H1 (cell line): ENCODE measurements at regions not wholly inside any gene's neighbourhood (a gene's known extent, or its start where the extent isn't known, plus 50 kb on each side); places are given as distances from the start of the nearest gene placed in this dataset.

ENCODE experiments used
- CTCF ChIA-PET: fragments of 300-600 bp; sonication (Branson Sonifier 250); formaldehyde crosslinking; loops from one replicate; lab custom pipeline; 2021; ENCODE audit not compliant: partially characterized antibody; lab: Charles Lee
- POLR2A ChIA-PET: fragments of 300-600 bp; sonication (Branson Sonifier 250); formaldehyde crosslinking; loops from one replicate; lab custom pipeline; 2021; ENCODE audit warnings: inconsistent platforms; ENCODE audit not compliant: partially characterized antibody; lab: Charles Lee
- DNase-seq, 2 experiments: peaks; one replicate each; pipeline versions ENCODE4 v3.0.0 to v3.0.0-alpha.2; 2010 to 2022; ENCODE audit warnings: low spot score in 2 of 2, low read depth in 1 of 2, mixed read lengths in 1 of 2
- FAIRE-seq: peaks from 2 replicates; lab custom pipeline; 2011; peaks lifted over from hg19 to GRCh38; lab: Jason Lieb, UNC
- H2AFZ ChIP-seq: 2 replicates; pipeline ENCODE4 v1.8.1; 2012; ENCODE audit warnings: low read length, inconsistent platforms
- H2AK5ac ChIP-seq: 2 replicates; pipeline ENCODE4 v1.6.1; 2013; ENCODE audit warnings: low read depth, low read length
- H2BK120ac ChIP-seq: replicated peaks from 2 replicates; pipeline ENCODE3; 2013; ENCODE audit warnings: low read depth, low read length, inconsistent platforms
- H2BK12ac ChIP-seq: 2 replicates; pipeline ENCODE4 v1.6.1; 2013; ENCODE audit warnings: low read depth, low read length
- H2BK15ac ChIP-seq: 2 replicates; pipeline ENCODE4 v1.6.1; 2013; ENCODE audit warnings: low read length
- H2BK20ac ChIP-seq: 2 replicates; pipeline ENCODE4 v1.6.1; 2013; ENCODE audit warnings: low read length
- H2BK5ac ChIP-seq: 2 replicates; pipeline ENCODE4 v1.6.1; 2013; ENCODE audit warnings: low read depth, low read length
- H3K14ac ChIP-seq: 2 replicates; pipeline ENCODE4 v1.6.1; 2013; ENCODE audit warnings: inconsistent platforms; ENCODE audit not compliant: insufficient read length
- H3K18ac ChIP-seq: 2 replicates; pipeline ENCODE4 v1.6.1; 2013; ENCODE audit warnings: low read length; ENCODE audit errors: extremely low read depth
- H3K23ac ChIP-seq: 2 replicates; pipeline ENCODE4 v1.6.1; 2013; ENCODE audit warnings: inconsistent platforms; ENCODE audit not compliant: insufficient read length
- H3K23me2 ChIP-seq: 2 replicates; pipeline ENCODE4 v1.6.1; 2013; ENCODE audit warnings: low read depth, low read length
- H3K27ac ChIP-seq: 2 replicates; pipeline ENCODE4 v1.6.1; 2011; ENCODE audit warnings: low read depth, low read length, inconsistent platforms
- H3K27me3 ChIP-seq, 4 experiments: replicated peaks in 1 of 4; 1 replicate in 1 of 4; 2 replicates in 3 of 4; pipeline versions ENCODE4 v1.6.1 to v1.8.1; 2011 to 2013; ENCODE audit warnings: low read length in 3 of 4, mild to moderate bottlenecking in 3 of 4, inconsistent platforms in 2 of 4, mixed read lengths in 2 of 4, moderate library complexity in 1 of 4; ENCODE audit not compliant: control insufficient read depth in 3 of 4, insufficient read depth in 3 of 4; ENCODE audit errors: extremely low read depth in 1 of 4
- H3K36me3 ChIP-seq, 4 experiments: 2 replicates each; pipeline versions ENCODE4 v1.6.1 to v1.8.1; 2011 to 2013; ENCODE audit warnings: mild to moderate bottlenecking in 4 of 4, low read length in 3 of 4, moderate library complexity in 2 of 4, control low read depth in 1 of 4, inconsistent platforms in 1 of 4; ENCODE audit not compliant: insufficient read depth in 4 of 4, control insufficient read depth in 2 of 4
- H3K4ac ChIP-seq: replicated peaks from 2 replicates; pipeline ENCODE3; 2013; ENCODE audit warnings: low read length, low read depth, mixed read lengths, inconsistent platforms; ENCODE audit not compliant: insufficient read length
- H3K4me1 ChIP-seq, 4 experiments: replicated peaks in 1 of 4; 1 replicate in 1 of 4; 2 replicates in 3 of 4; pipeline versions ENCODE4 v1.6.1 to v1.8.1; 2011 to 2013; ENCODE audit warnings: low read length in 3 of 4, inconsistent platforms in 2 of 4, mixed read lengths in 1 of 4; ENCODE audit not compliant: insufficient read depth in 4 of 4, control insufficient read depth in 3 of 4
- H3K4me2 ChIP-seq, 2 experiments: 2 replicates each; pipeline versions ENCODE4 v1.6.1 to v1.8.1; 2011 to 2013; ENCODE audit warnings: low read depth in 2 of 2, low read length in 2 of 2, control low read depth in 1 of 2, inconsistent platforms in 1 of 2, mild to moderate bottlenecking in 1 of 2; ENCODE audit not compliant: insufficient read depth in 1 of 2
- H3K4me3 ChIP-seq, 4 experiments: fragments of 200-600, 300-600 bp in 1 of 4; sonication (generic), shearing (Covaris generic), sonication (Bioruptor Twin) in 1 of 4; 2 replicates each; pipeline versions ENCODE4 v1.5.1 to v1.8.1; 2011 to 2016; ENCODE audit warnings: low read length in 4 of 4, low read depth in 3 of 4, control low read depth in 2 of 4, inconsistent platforms in 2 of 4, mild to moderate bottlenecking in 2 of 4, mixed read lengths in 1 of 4, moderate library complexity in 1 of 4; ENCODE audit not compliant: insufficient read depth in 2 of 4; ENCODE audit errors: extremely low read depth in 1 of 4
- H3K56ac ChIP-seq: replicated peaks from 2 replicates; pipeline ENCODE3; 2013; ENCODE audit warnings: low read depth, mild to moderate bottlenecking, mixed read lengths, low read length, inconsistent platforms; ENCODE audit not compliant: insufficient read length
- H3K79me1 ChIP-seq: 2 replicates; pipeline ENCODE4 v1.6.1; 2013; ENCODE audit warnings: low read depth, low read length, control low read depth
- H3K79me2 ChIP-seq, 2 experiments: 2 replicates each; pipeline versions ENCODE4 v1.6.1 to v1.8.1; 2012 to 2013; ENCODE audit warnings: low read length in 2 of 2, mild to moderate bottlenecking in 2 of 2, inconsistent platforms in 1 of 2; ENCODE audit not compliant: insufficient read depth in 2 of 2, control insufficient read depth in 1 of 2
- H3K9ac ChIP-seq, 4 experiments: replicated peaks in 1 of 4; 1 replicate in 1 of 4; 2 replicates in 3 of 4; pipeline versions ENCODE4 v1.6.1 to v1.8.1; 2011 to 2013; ENCODE audit warnings: low read depth in 3 of 4, low read length in 3 of 4, control low read depth in 2 of 4, mild to moderate bottlenecking in 2 of 4, moderate library complexity in 2 of 4, inconsistent platforms in 1 of 4; ENCODE audit errors: extremely low read depth in 1 of 4
- H3K9me3 ChIP-seq, 2 experiments: 2 replicates each; pipeline versions ENCODE4 v1.6.1 to v1.8.1; 2012 to 2013; ENCODE audit warnings: mild to moderate bottlenecking in 2 of 2, moderate library complexity in 2 of 2, control low read depth in 1 of 2, inconsistent platforms in 1 of 2, low read depth in 1 of 2, low read length in 1 of 2, mixed read lengths in 1 of 2; ENCODE audit not compliant: insufficient read depth in 2 of 2
- H4K20me1 ChIP-seq, 2 experiments: replicated peaks in 1 of 2; 2 replicates each; pipeline versions ENCODE3 to v1.8.1; 2011 to 2013; ENCODE audit warnings: inconsistent platforms in 2 of 2, low read length in 2 of 2, mild to moderate bottlenecking in 1 of 2; ENCODE audit not compliant: insufficient read depth in 2 of 2, control insufficient read depth in 1 of 2
- H4K5ac ChIP-seq: 2 replicates; pipeline ENCODE4 v1.6.1; 2013; ENCODE audit warnings: low read length, low read depth, mixed read lengths, inconsistent platforms; ENCODE audit not compliant: insufficient read length
- H4K8ac ChIP-seq: 2 replicates; pipeline ENCODE4 v1.8.0; 2013; ENCODE audit warnings: mild to moderate bottlenecking, moderate library complexity, low read length, inconsistent platforms; ENCODE audit not compliant: insufficient read depth; ENCODE audit errors: extremely low read depth
- H4K91ac ChIP-seq: replicated peaks from 2 replicates; pipeline ENCODE3; 2013; ENCODE audit warnings: low read length, mixed read lengths, inconsistent platforms; ENCODE audit not compliant: insufficient read length
- BCL11A ChIP-seq, 2 experiments: IDR thresholded peaks; one replicate each; pipeline ENCODE4 v1.6.1; 2011; ENCODE audit warnings: low read depth in 2 of 2, low read length in 2 of 2, mild to moderate bottlenecking in 2 of 2
- CEBPB ChIP-seq: IDR thresholded peaks from 2 replicates; pipeline ENCODE4 v1.6.1; 2012; ENCODE audit warnings: low read depth, low read length
- HDAC2 ChIP-seq, 2 experiments: fragments of 300-600 bp in 1 of 2; sonication (generic) in 1 of 2; IDR thresholded peaks; 2 replicates each; pipeline ENCODE4 v1.6.1; 2011 to 2012; ENCODE audit warnings: low read depth in 2 of 2, low read length in 2 of 2, mild to moderate bottlenecking in 2 of 2, moderate library complexity in 2 of 2, borderline replicate concordance in 1 of 2, inconsistent platforms in 1 of 2
- KDM5A ChIP-seq: fragments of 200-600 bp; IDR thresholded peaks from 2 replicates; pipeline ENCODE4 v1.7.1; 2012; ENCODE audit warnings: mild to moderate bottlenecking, low read length, inconsistent platforms, mixed read lengths
- POU5F1 ChIP-seq: IDR thresholded peaks from 2 replicates; pipeline ENCODE4 v1.6.1; 2011; ENCODE audit warnings: low read depth, mild to moderate bottlenecking, low read length, moderate library complexity
- SP2 ChIP-seq: IDR thresholded peaks from 2 replicates; pipeline ENCODE4 v1.6.1; 2012; ENCODE audit warnings: mild to moderate bottlenecking, low read length, inconsistent platforms
- SRF ChIP-seq: IDR thresholded peaks from 2 replicates; pipeline ENCODE4 v1.6.1; 2011; ENCODE audit warnings: mild to moderate bottlenecking, low read depth, low read length, moderate library complexity
- TBP ChIP-seq: IDR thresholded peaks from 2 replicates; pipeline ENCODE4 v1.6.1; 2011; ENCODE audit warnings: low read depth, low read length, improper control_type of control experiment
- WGBS, 2 experiments: shearing (Covaris generic) in 1 of 2; methylation state at CpG; one replicate each; pipeline versions ENCODE4 v1.1.6 to v1.1.7; 2013 to 2015; ENCODE audit warnings: low lambda C conversion rate in 2 of 2, mixed read lengths in 2 of 2, inconsistent platforms in 1 of 2, low coverage in 1 of 2, missing lambda C conversion rate in 1 of 2; ENCODE audit not compliant: insufficient replicate concordance in 2 of 2, insufficient coverage in 1 of 2, insufficient read length in 1 of 2; ENCODE audit errors: extremely low coverage in 1 of 2, missing lambda C conversion rate in 1 of 2; 5-methylcytosine and 5-hydroxymethylcytosine counted together

GRCh38 chr6:23365732-23366131 lies 760.3 kb upstream of the NRSN1 start:
- Histone ChIP-seq H3K9me3 (peaks cover 5 to 10% of the 10 kb centered on the region in 2 experiments; a peak in 3 of 4 replicates), H2BK20ac (no peak overlapping the region), H3K27ac (no peak overlapping the region), H2BK5ac (no peak overlapping the region), H2BK12ac (no peak overlapping the region), H2AK5ac (no peak overlapping the region), H3K36me3 (no peaks in the 10 kb centered on the region), H4K8ac (no peak overlapping the region), H4K91ac (no peak overlapping the region), H4K5ac (no peak overlapping the region), H3K4me3 (no peak overlapping the region), H2BK15ac (no peak overlapping the region), H3K4me2 (no peak overlapping the region), H3K4ac (no peak overlapping the region), H3K23me2 (no peaks in the 10 kb centered on the region), H2AFZ (no peak overlapping the region), H2BK120ac (no peak overlapping the region), H3K56ac (no peak overlapping the region), H4K20me1 (no peaks in the 10 kb centered on the region), H3K4me1 (no peaks in the 10 kb centered on the region), H3K79me1 (no peaks in the 10 kb centered on the region), H3K27me3 (no peaks in the 10 kb centered on the region), H3K14ac (no peak overlapping the region), H3K18ac (no peak overlapping the region), H3K23ac (no peak overlapping the region), H3K9ac (no peak overlapping the region), H3K79me2 (no peaks in the 10 kb centered on the region)
- POLR2A ChIA-PET = no interaction called here
- no peak for FAIRE-seq
- CTCF ChIA-PET = no interaction called here
- WGBS, 2 experiments = 95% methylated on average over 1 of the region's 1 CpG; no CpG with 5 or more reads in 1 of the 2 experiments
- no peak for DNase-seq
- TF ChIP-seq TBP (no peak), CEBPB (no peak), SRF (no peak), BCL11A (IDR thresholded peaks at IDR 0.05; ENCODE audit: low read depth in 2 of 2, low read length in 2 of 2) (no peak), KDM5A (no peak), POU5F1 (no peak), HDAC2 (IDR thresholded peaks at IDR 0.05; ENCODE audit: borderline replicate concordance in 1 of 2, low read depth in 2 of 2, low read length in 2 of 2) (no peak), SP2 (no peak)
